GM12872 (cell line): ENCODE measurements at regions not wholly inside any gene's neighbourhood (a gene's known extent, or its start where the extent isn't known, plus 50 kb on each side); places are given as distances from the start of the nearest gene placed in this dataset.
A peak's percentile ranks its signal among the peaks of the same experiment; 100 is the strongest.

Experiments
- TF ChIP-seq, protein P1 (sequence below): IDR thresholded peaks from 3 replicates; pipeline ENCODE4 v1.5.1; 2011; ENCODE audit warnings: low read depth, mild to moderate bottlenecking, low read length, moderate library complexity; ENCODE audit not compliant: insufficient read depth

DNA sequence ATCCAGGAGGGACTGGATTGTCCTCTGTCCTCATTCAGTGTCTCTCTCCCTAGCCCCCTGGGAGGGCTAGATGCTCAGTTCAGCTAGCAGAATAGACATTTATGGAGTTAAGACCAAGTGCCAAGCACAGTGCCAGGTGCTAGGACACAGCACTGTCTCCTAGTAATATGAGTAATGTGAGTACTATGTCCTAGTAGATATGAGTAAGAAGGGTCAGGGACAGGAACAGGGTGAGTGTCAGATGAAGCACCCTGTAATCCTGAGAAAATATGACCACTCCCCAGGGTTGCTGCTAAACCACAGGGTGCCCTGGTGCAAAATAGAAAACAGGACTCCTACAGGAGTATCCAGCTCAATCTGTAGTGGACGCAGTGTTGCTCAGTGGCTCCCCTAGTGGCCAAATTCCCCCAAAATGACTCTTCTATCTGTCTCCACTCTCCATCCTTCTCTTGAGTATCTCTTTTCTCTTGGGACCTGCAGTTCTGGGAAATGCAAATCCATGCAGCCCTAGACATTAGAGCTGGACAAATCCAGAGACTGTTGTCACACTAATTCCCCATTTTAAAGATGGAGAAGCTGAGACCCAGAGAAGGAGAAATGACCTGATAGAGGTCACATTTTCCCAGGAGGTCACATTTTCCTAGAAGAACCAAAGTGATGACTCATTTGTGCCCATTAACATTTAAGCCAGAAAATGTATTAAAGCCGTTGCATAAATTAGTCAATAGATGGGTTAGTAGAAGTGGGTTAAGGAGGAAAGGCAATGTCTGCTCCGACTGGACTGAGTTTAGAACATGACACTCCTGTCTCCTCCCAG lies 214.3 kb downstream of the NXPE2 start:
- TF ChIP-seq, protein P1, sequence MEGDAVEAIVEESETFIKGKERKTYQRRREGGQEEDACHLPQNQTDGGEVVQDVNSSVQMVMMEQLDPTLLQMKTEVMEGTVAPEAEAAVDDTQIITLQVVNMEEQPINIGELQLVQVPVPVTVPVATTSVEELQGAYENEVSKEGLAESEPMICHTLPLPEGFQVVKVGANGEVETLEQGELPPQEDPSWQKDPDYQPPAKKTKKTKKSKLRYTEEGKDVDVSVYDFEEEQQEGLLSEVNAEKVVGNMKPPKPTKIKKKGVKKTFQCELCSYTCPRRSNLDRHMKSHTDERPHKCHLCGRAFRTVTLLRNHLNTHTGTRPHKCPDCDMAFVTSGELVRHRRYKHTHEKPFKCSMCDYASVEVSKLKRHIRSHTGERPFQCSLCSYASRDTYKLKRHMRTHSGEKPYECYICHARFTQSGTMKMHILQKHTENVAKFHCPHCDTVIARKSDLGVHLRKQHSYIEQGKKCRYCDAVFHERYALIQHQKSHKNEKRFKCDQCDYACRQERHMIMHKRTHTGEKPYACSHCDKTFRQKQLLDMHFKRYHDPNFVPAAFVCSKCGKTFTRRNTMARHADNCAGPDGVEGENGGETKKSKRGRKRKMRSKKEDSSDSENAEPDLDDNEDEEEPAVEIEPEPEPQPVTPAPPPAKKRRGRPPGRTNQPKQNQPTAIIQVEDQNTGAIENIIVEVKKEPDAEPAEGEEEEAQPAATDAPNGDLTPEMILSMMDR: peak; percentile 83

DNA sequence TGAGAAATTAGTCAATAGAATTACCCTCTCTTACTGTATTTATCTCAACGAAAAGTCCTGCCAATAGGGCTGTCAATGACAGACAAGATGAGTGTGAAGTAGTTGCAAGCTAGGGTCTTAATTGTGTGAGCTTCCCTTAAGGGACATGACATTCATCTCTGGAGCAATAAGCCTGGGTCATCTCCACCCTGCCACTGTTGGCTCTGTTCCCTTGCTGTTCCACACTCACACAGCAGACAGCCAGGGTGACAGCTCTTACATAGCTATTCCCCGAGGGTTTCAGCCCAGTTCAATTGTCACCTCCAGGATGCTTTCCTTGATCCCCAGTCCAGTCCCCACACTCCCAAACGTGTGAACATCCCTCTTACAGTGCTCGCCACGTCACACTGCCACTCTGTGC lies 215.0 kb downstream of the NXPE2 start:
- TF ChIP-seq, protein P1: no peak

DNA sequence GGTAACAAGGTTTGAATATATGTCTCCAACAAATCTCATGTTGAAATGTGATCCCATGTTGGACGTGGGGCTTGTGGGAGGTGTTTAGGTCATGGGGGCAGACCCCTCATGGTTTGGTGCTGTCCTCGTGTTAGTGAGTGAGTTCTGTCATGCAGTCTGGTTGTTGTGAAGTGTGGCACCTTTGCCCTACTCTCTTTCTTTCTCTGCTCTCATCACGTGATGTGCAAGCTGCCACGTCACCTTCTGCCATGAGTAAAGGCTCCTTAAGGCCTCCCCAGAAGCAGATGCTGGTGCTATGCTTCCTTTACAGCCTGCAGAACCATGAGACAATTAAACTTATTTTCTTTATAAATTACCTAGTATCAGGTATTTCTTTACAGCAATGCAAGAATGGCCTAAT lies 218.3 kb downstream of the NXPE2 start:
- TF ChIP-seq, protein P1: no peak

DNA sequence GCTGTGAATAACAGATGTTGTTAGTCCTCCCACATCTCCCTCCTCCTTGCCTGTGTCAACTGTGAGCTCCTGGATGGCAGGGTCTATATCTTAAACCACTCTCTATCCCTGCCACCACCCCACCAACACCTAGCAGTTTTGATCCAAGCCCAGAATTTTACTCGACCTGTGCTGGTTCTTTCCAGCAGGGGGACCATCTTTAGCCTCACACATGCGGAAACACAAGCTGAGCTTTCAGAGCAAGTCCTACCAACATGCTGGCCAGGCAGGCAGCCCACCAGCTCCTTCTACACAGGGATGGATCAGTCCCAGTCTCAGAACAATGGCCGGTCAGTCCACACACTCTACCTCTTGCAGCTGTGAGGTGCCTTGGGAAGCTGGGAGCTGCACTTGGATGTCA lies 231.5 kb downstream of the NXPE2 start:
- TF ChIP-seq, protein P1: no peak

DNA sequence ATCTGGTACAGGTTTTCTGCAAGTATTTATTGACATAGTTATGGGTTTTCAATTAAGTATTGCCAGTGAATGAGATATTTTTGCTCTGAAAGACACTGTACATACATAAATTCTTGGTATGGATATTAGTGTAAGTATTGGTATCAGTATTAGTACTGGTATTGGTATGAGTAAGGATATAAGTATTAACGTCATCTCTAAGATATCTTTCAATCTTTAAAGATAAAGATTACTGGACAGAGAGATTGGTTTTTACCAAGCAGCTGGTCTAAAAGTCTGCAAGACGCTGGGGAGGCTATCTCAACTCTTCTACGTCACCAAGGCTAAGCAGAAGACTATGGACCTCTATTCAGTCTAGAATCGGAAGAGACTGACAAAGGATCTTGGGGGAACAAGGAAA lies 234.5 kb downstream of the NXPE2 start:
- TF ChIP-seq, protein P1: no peak

DNA sequence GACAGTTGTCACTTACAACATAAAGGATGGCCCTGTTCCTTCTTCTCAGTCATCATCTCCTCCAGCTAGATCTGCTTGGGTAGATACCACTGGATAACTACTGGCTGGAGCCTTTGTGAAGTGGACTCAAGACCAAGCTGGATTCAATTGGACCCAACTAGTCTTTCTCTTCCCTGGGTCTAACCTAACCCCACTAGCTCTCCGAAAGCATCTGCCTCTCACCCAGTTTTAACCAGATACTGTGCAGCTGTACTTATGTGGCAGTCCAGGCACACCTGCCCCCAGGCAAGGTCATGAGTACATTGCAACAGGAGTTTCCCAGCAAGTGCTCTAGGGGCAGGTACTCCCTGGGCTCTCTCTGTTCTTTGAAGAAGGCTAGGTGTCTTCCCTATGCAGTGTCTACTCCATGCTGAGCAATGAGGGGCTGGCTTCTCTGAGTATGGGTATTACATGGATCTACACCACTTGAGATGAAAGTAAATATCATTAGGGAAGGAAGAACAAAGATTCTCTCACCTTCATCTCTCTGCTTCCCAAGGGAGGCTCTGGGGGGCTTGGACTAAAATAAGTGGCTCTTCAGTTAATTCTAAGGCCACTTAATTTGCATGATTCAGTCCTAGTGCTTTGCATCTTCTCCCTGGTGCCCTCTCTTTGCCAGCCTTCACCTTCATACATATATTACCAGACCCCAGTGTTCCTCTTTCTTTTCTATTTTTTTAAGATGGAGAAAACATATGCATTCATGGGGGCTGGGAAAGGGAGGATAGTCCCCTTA lies 236.1 kb downstream of the NXPE2 start:
- TF ChIP-seq, protein P1: no peak
